A673 (cell line): ENCODE measurements at regions not wholly inside any gene's neighbourhood (a gene's known extent, or its start where the extent isn't known, plus 50 kb on each side); places are given as distances from the start of the nearest gene placed in this dataset.

Experiments
- BruUV-seq: library from RNA; stranded (reverse); fragments of 400-500 nt; replicated peaks from 2 replicates; lab custom pipeline; 2021; lab: Mats Ljungman, UMichigan
- CTCF ChIA-PET: fragments of 300-600 bp; sonication (Branson Sonifier 250); formaldehyde crosslinking; loops from one replicate; lab custom pipeline; 2022; ENCODE audit warnings: antibody characterized with exemption; lab: Charles Lee
- POLR2A ChIA-PET: fragments of 300-600 bp; sonication (Branson Sonifier 250); formaldehyde crosslinking; loops from one replicate; lab custom pipeline; 2022; ENCODE audit warnings: antibody characterized with exemption; ENCODE audit not compliant: low non-redundant PET; lab: Charles Lee
- DNase-seq: peaks from one replicate; pipeline ENCODE4 v3.0.0-alpha.2; 2015; ENCODE audit warnings: low spot score
- H3K27ac ChIP-seq: fragments of 200-600 bp; sonication (generic); 2 replicates; pipeline ENCODE4 v1.5.1; 2016; ENCODE audit warnings: mixed run types, low read depth, mild to moderate bottlenecking, mixed read lengths, antibody characterized with exemption, low read length; ENCODE audit not compliant: poor library complexity, severe bottlenecking
- H3K27me3 ChIP-seq: fragments of 200-600 bp; sonication (generic); replicated peaks from 2 replicates; pipeline ENCODE4 v1.6.1; 2017; ENCODE audit warnings: mixed run types, low read depth, mild to moderate bottlenecking, mixed read lengths, antibody characterized with exemption, low read length; ENCODE audit not compliant: insufficient read depth, poor library complexity
- H3K36me3 ChIP-seq: fragments of 200-600 bp; sonication (generic); 2 replicates; pipeline ENCODE4 v1.6.1; 2016; ENCODE audit warnings: mixed run types, mild to moderate bottlenecking, mixed read lengths, antibody characterized with exemption, low read length; ENCODE audit not compliant: insufficient read depth, poor library complexity, severe bottlenecking
- H3K4me1 ChIP-seq: fragments of 200-600 bp; sonication (generic); 2 replicates; pipeline ENCODE4 v1.6.1; 2017; ENCODE audit warnings: mixed run types, mild to moderate bottlenecking, mixed read lengths, antibody characterized with exemption, low read length; ENCODE audit not compliant: insufficient read depth, poor library complexity, severe bottlenecking
- H3K4me3 ChIP-seq: fragments of 200-600 bp; sonication (generic); 2 replicates; pipeline ENCODE4 v1.5.1; 2016; ENCODE audit warnings: low read depth, mixed run types, mild to moderate bottlenecking, mixed read lengths, low read length; ENCODE audit not compliant: poor library complexity, severe bottlenecking
- H3K9me3 ChIP-seq: fragments of 200-600 bp; sonication (generic); 2 replicates; pipeline ENCODE4 v1.6.1; 2016; ENCODE audit warnings: mixed run types, low read depth, mild to moderate bottlenecking, mixed read lengths, antibody characterized with exemption, low read length; ENCODE audit not compliant: poor library complexity, severe bottlenecking
- EZH2 ChIP-seq: fragments of 200-600 bp; sonication (generic); IDR thresholded peaks from 2 replicates; pipeline ENCODE4 v1.6.1; 2017; ENCODE audit warnings: borderline replicate concordance, low read depth, mild to moderate bottlenecking, mixed read lengths, antibody characterized with exemption, low read length; ENCODE audit not compliant: poor library complexity, severe bottlenecking
- intact Hi-C: fragments of 100-400 bp; cut with micrococcal nuclease; formaldehyde crosslinking; loops from one replicate; pipeline ENCODE4 v1.10.0; 2022; ENCODE audit not compliant: unreplicated experiment
- TF ChIP-seq, protein P1 (sequence below): fragments of 300-800, 200-600 bp; sonication (generic); conservative IDR thresholded peaks from 2 replicates; pipeline ENCODE4 v1.5.1; 2017; ENCODE audit warnings: low read depth, mild to moderate bottlenecking, antibody characterized with exemption, low read length, moderate library complexity, mixed read lengths

DNA sequence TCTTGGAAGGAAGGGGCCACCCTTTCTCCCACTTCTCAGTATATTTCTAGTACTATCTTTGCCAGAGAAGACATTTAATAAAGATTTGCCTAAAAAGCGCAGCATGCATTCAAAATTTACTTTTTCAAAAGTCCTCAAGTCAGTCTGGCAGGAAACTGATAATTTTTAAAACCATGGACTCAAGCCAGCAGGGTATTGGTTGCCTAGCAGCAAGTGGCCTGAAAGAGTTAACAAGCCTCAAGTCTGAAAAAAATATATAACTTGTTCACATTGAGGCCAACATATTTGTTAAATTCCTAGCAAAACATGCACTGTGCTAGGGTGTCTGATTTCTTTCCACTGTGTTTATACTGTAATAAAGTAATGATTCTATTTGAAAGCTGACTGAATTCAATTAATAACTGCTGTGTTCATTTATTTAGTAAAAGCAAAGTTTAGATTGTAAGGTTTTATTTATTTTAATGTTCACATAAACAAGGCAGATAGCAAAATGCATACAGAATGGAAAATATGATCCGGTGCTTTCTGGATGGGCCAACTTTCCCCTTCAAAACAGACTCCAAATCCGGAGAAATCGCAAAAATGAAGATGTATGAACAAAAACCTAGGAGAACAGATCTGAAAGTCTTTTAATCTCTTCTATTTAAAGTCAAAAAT is 218.5 kb upstream of the FGF13 start:
- intact Hi-C loops = no loop called here
- peak overlapping the region; percentile 24 for H3K27ac ChIP-seq
- H3K9me3 ChIP-seq = no peaks in the 10 kb centered on the region
- no peaks in the 10 kb centered on the region for H3K36me3 ChIP-seq
- DNase-seq = peak; percentile 65
- POLR2A ChIA-PET = interaction anchor here (0.5 kb wide), 1 partner anchor 1896 kb away, joined by 3 read pairs; no protein-coding TSS in a partner anchor
- CTCF ChIA-PET = no interaction called here
- no TSS peak for BruUV-seq
- H3K4me3 ChIP-seq = no peak overlapping the region
- TF ChIP-seq, protein P1, sequence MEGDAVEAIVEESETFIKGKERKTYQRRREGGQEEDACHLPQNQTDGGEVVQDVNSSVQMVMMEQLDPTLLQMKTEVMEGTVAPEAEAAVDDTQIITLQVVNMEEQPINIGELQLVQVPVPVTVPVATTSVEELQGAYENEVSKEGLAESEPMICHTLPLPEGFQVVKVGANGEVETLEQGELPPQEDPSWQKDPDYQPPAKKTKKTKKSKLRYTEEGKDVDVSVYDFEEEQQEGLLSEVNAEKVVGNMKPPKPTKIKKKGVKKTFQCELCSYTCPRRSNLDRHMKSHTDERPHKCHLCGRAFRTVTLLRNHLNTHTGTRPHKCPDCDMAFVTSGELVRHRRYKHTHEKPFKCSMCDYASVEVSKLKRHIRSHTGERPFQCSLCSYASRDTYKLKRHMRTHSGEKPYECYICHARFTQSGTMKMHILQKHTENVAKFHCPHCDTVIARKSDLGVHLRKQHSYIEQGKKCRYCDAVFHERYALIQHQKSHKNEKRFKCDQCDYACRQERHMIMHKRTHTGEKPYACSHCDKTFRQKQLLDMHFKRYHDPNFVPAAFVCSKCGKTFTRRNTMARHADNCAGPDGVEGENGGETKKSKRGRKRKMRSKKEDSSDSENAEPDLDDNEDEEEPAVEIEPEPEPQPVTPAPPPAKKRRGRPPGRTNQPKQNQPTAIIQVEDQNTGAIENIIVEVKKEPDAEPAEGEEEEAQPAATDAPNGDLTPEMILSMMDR = no peak
- no peak for TF ChIP-seq EZH2
- peaks cover 25% of the 10 kb centered on the region for H3K4me1 ChIP-seq
- H3K27me3 ChIP-seq = no peaks in the 10 kb centered on the region

DNA sequence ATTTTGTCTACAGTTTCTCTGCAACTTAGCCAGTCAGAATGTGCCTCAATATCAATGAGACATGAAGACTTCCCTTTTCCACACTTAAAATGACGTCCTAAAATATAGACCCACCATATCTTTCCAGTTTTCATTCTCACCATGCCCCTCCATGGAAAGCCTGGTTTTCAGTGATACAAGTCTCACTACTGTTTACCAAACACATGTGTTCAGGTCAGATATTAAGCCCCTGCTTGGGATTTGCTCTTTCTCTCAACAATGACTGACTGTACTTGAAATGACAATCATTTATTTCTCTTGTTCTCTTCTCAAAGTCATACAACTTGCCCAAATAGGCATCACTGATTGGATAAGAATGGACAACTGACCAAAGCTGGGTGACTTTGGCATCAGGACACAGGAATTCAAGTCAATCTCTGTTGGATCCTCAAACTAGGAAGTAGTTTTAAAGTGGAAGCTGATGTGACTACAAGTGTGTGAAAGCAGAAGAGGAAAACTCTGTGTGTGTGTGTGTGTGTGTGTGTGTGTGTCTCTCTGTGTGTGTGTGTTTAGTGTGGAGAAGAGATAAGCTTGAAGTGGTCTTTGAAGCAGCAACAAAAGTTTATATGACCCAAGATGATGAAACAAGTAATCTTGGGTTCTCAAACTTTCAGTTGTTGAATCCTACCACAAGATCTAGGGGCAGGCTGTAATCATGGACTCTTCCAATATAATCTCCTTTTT is 217.4 kb upstream of the FGF13 start:
- Histone ChIP-seq H3K27ac (no peak overlapping the region), H3K9me3 (no peaks in the 10 kb centered on the region), H3K4me3 (no peak overlapping the region), H3K36me3 (no peaks in the 10 kb centered on the region), H3K4me1 (peaks cover 25% of the 10 kb centered on the region), H3K27me3 (no peaks in the 10 kb centered on the region)
- BruUV-seq = no TSS peak
- POLR2A ChIA-PET = interaction anchor here (0.6 kb wide), 1 partner anchor 251 kb away, joined by 8 read pairs; no protein-coding TSS in a partner anchor
- intact Hi-C loops = no loop called here
- DNase-seq = no peak
- TF ChIP-seq EZH2 = no peak
- TF ChIP-seq, protein P1 = no peak
- CTCF ChIA-PET = no interaction called here

DNA sequence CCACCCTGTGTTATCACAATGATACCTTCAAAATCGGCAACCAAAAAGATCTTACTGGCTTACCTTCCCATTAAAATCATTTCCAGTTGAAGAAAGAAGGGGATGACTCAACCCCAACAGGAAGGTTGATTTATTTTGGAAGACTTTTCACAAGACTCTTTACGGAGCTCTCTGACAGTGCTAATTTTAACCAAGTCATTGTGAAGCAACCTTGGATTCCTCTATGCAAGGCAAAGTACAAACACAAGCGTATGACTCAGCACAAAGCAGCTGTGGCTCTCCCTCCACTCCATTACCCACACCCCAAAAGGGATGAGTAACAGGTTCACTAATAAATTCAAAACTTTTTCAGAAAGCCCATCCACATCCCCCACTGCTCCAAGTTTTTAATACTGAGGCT is 213.8 kb upstream of the FGF13 start:
- ChIA-PET POLR2A (no interaction called here), CTCF (no interaction called here)
- no TSS peak for BruUV-seq
- H3K36me3 ChIP-seq = no peaks in the 10 kb centered on the region
- no peaks in the 10 kb centered on the region for H3K27me3 ChIP-seq
- peaks cover 20% of the 10 kb centered on the region for H3K4me1 ChIP-seq
- H3K9me3 ChIP-seq = no peaks in the 10 kb centered on the region
- intact Hi-C loops = no loop called here
- no peak for TF ChIP-seq EZH2
- TF ChIP-seq, protein P1 = no peak
- peak; percentile 66 for DNase-seq
- H3K27ac ChIP-seq = peak overlapping the region; percentile 32
- H3K4me3 ChIP-seq = no peak overlapping the region
